CD4-positive, alpha-beta T cell treated with Interleukin-2 at 100 ng/mL for 4 hours (primary cell): ENCODE measurements at regions not wholly inside any gene's neighbourhood (a gene's known extent, or its start where the extent isn't known, plus 50 kb on each side); places are given as distances from the start of the nearest gene placed in this dataset.
"Not testable (repeated sequence)": the region's sequence is repeated elsewhere in the genome, so short reads cannot be mapped to it uniquely, and the experiment has no call there.

Experiments
- DNase-seq: peaks from one replicate; pipeline ENCODE4 v3.0.0-alpha.2; 2020; ENCODE audit warnings: low spot score

DNA sequence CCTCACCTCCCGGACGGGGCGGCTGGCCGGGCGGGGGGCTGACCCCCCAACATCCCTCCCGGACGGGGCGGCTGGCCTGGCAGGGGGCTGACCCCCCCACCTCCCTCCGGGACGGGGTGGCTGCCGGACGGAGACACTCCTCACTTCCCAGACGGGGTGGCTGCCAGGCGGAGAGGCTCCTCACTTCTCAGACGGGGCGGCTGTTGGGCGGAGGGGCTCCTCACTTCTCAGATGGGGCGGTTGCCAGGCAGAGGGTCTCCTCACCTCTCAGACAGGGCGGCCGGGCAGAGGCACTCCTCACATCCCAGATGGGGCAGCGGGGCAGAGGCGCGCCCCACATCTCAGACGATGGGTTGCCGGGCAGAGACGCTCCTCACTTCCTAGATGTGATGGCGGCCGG, 1280.7 kb upstream of the SEL1L start:
- DNase-seq, result not testable (repeated sequence)

- no peak for DNase-seq
These were observed 1296.9 kb upstream of the SEL1L start for GRCh38 chr14:82830596-82830995.

GRCh38 chr14:82836256-82836950, 1302.8 kb upstream of the SEL1L start:
- DNase-seq, result no peak

DNA sequence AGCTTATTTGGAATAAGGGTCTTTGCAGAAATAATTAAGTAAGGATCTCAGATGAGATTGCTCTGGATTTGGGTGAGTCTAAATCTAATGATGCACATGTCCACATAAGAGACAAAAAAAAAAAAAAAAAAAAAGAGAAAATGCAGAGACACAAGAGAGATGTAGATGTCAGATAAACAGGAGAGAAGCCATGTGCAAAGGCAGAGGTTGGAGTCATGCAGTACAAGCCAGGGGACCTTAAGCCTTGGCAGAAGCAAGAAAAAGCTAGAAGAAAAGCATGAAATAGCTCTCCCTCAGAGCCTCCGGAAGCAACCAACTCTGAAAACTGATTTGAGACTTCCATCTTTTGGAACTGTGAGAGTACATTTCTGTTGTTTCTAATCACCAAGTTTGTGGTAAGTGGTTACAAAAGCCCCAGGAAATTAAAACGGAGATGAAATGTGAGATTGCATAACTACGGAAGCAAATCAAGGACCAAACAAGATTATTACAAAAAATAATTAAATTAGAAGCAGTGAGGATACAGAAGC, 1304.0 kb upstream of the SEL1L start:
- DNase-seq, result no peak

DNA sequence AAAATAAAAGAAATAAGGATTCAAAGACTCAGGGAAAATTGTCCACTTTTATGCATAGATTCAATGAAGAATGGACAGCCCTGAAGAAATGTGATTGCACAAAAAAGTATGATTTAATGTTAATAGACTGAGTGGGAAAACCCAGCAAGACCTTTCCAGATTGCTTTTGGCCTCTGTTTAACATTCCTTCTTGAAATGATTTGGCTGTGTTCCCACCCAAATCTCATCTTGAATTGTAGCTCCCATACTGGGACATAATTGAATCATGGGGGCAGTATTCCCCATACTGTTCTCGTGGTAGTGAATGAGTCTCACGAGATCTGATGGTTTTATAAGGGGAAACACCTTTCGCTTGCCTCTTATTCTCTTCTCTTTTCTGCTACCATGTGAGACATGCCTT, 1316.9 kb upstream of the SEL1L start:
- no peak for DNase-seq

DNA sequence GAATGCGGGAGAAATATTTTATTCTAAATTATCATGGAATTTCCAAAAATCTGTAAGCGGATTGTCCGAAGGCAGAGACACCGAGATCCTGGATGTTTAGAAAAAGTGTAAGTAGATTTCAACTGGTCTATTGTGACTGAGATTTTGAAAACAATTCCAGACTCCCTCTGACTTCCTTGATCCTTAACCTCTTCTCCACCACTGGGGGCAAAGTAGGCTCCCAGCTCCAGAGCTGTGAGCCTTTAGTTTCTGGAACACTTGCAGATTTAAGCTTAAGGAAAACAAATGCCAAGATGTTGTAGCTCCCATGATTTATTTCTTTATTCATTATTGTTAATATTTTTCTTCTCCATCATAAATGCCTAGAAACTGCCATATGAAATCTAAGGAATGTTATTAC, 1320.5 kb upstream of the SEL1L start:
- DNase-seq, result no peak

- DNase-seq, result no peak
These were observed 1321.2 kb upstream of the SEL1L start for GRCh38 chr14:82854901-82855300.

DNA sequence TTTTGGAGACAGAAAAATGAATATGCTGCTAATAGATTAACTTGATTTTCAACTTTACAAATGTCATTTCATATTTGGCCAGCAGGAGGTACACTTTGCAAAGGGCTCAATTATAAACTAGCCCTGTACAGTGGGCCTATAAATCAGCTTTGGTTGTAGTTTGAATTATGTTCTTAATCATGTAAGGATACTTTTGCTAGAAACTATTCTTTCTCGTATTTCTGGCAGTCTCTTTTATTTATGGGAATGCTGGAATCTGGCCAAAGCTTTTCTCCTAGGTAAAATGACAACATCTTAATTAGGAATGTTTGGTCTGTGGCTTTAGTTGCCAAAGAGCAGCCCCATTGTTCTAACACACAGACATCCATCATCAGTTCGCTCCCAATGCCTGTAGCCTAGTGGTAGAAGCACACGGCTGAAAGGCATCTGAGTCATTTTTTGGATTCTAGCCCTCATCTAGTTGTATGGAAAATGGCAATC, 1322.3 kb upstream of the SEL1L start:
- no peak for DNase-seq

DNA sequence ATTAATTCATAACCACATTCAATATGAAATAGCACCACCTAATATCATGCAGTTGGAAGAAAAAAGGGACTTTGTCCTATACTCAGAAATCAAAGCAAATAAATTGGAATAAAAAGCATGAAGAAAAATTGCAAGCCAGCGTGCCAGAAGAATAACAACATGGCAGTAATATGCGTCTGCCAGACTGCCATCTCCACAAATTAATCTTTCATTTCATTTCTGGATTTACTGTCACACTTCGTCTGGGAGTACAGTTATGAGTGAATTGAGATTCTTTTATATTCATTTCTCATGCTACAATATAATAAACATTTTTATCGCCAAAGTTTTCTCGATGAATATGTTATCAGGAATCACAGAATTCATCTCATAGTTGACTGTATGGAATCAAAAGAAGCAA, 1327.7 kb upstream of the SEL1L start:
- DNase-seq, result no peak

GRCh38 chr14:82872494-82872893, 1338.8 kb upstream of the SEL1L start:
- no peak for DNase-seq

DNA sequence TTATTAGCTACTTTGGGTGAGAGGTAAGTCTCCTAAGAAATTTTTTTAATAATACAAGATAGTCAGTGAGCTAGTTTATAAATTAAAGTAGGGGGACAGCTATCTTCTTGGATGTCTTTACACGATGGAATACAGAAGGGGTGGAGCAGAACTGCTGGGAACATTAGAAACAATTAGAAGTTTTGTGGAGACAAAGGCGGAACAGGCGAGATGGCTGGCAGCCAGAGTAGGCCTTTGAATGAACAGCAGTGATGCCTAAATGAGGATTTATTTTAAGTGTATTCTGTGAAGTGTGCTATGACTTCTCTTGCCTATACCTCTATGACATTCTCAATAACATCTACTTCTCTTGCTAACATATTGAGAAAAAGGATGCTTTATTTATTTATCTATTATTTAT, 1345.3 kb upstream of the SEL1L start:
- no peak for DNase-seq

DNA sequence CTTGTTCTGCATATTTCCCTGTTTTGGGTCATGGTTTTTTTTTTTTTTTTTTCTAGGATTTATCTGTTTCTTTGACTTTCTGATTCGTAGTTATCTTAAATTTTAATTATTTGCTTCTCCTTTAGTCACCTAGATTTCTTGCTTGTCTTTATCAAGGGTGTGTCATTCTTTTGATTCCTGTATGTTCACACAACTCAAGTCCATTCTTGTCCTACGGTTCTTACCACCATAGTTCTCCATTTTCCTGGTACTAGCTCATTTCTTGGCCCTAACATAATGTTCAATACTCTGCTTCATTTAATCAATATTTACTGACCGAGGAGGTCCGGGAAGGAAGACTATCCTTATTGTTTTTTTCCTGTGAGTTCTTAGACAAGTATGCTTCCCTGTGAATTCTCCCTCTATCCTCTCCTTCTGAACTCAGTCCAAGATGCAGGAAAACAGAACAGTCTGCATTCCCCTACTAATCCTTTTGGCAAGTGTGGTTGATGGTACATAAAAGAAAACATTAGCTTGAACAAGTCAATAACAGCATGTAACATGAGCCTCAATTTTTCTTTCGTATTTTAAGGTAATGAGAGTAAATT, 1346.4 kb upstream of the SEL1L start:
- DNase-seq, result no peak

DNA sequence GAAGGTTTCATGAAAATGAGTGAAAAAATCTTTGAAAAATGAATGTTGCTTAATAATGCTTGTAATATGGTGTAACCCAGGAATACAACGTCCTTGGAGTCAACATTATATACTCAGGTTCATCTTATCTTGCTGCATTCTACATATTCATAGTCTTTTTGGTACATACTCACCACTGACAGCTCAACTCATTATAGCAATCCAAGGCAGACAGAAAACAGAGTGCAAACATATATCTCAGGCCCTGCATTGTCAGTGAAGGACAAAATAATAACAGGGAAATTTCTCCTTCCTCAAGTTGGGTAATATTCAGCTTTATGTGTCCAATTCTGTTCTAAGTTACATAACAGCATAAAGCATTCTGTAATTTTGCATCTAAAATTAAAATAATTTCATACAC, 1353.0 kb upstream of the SEL1L start:
- DNase-seq, result no peak

DNA sequence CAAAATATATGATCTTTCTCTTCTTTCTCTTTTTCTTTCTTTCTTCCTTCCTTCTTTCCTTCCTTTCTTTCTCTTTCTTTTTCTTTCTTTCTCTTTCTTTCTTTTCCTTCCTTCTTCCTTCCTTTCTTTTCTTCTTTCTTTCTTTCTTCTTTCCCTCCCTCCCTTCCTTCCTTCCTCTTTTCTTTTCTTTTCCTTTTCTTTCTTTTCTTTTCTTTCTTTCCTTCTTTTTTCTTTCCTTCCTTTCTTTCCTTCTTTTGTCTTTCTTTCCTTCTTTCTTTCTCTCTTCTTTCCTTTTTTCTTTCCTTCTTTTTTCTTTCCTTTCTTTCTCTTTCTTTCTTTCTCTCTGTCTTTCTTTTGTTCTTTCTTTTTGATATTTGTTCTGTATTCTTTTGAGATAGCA, 1356.0 kb upstream of the SEL1L start:
- no peak for DNase-seq

DNA sequence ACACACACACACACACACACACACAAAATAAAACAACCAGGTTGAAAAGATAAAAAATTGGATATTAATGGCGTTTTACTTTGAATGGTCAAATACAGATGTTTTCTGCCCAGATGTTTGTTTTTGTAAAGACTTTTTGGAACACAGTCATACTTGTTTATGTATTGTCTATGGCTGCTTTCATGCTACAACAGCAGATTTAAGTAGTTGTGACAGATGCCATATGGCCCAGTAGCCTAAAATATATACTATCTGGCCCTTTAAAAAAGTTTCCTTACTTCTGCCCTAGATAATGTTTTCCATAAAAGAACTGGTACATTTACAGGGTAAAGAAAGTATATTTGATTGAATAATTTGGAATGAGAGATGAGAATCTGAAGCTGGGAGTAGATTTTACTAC, 1362.8 kb upstream of the SEL1L start:
- DNase-seq, result no peak

DNA sequence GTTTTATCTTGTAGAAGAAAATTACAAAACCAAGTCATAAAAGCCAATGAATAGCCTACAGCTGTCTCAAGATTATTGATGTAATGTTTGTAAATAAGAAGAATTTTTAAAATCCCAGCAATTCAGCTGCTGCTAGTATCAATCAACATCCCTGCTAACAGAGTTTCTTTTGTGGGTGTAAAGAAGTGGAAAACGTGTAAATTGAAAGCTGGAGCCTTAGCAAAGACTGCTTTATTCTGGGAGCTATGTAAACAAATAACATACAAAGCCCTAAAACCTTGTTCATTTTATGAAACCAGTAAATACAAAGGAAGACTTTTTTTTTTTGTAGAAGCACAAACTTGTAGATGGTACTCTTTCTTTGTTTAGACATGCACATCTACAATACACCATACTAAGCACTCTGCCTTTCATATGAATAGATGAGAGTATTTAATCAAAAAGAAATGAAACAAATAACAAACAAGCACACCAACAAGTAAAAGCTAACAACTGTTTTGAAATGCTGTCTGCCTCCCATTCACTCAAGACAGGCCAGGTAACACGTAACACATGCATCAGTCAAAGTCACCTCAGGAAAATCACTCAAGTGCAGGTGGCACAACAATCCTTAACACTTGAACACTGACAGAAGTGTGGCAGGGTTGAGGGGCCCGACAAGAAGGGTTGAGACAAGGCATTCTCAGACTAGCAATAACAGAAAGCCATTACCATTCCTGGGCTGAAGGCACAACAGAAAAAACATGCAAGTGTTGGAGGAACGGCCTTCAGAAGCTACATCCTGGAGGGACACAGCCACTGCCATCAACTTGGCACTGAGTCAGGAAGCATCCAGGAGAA, 1364.0 kb upstream of the SEL1L start:
- DNase-seq, result no peak

GRCh38 chr14:82905762-82906161, 1372.1 kb upstream of the SEL1L start:
- DNase-seq, result no peak

DNA sequence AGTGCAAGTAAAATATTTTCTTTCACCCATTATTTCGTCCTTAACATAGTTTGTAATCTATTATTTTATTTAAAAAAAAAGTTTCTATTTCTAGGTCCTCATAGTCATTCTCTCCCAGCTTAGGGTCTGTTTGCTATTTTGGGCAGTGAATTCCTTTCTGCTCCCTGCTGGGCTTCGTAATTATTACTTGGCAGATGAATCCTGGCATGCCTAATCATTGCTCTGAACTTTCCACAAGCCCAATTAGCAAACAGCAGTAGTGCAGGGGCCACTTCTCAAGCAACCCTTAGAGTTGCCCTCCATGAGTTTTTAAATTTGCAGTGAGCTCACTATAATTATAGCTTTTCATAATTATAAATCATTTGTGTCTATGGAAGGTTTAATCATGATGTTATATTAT, 1378.3 kb upstream of the SEL1L start:
- DNase-seq, result no peak

DNA sequence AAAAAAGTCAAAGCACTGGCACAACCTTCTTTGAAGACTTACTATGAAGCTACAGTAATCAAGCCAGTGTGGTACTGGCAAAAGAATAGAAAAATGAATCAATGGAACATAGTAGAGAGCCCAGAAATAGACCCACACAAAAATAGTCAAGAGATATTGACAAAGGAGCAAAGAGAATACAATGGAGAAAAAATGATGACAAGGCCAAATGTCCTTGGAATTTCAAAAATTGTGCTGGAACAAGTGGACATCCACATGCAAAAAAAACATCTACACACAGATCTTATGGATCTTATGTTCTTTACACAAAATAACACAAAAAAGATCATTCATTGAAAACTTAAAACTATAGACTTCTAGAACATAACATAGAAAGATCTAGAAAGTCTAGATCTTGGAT, 1379.7 kb upstream of the SEL1L start:
- no peak for DNase-seq

DNA sequence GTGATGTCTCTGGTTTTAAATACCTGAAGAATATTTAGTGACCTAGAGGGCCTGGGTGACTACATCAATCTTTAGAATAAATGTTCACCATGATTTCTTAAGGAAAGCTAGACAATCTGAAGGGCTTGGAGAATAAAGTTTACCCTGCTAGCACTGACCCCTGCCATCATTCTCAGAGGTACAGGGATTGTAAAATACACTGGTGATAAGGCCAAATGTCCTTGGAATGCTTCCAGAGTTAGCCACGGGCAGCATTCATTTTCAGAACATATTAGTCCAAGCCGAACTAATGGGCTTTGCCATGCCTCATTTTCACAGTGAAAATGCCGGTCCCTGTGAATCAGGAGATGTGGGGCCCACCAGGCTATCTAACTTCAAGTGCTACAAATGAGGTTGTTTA, 1381.7 kb upstream of the SEL1L start:
- DNase-seq, result no peak

DNA sequence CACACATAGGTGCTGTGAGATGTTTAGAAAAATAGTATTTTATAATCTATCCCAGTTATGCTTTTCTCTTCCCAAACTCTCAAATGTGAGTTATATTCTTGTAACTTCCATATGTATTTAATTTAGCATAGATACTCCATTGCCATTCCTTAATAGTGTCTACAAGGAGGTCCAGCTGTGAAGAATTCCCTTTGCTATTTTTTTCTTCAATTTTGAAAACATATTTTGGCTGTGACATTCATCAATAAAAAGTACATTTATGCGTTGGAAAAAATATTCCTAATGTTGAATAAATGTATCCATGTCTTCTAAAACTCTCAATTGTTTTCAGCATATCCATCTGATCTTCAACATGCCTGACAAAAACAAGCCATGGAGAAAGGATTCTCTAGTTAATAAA, 1402.0 kb upstream of the SEL1L start:
- DNase-seq, result no peak

GRCh38 chr14:82951171-82951570, 1417.5 kb upstream of the SEL1L start:
- DNase-seq, result no peak

GRCh38 chr14:82963756-82964155, 1430.1 kb upstream of the SEL1L start:
- no peak for DNase-seq
